A204.1 (cell line): ENCODE measurements at regions not wholly inside any gene's neighbourhood (a gene's known extent, or its start where the extent isn't known, plus 50 kb on each side); places are given as distances from the start of the nearest gene placed in this dataset.

ENCODE experiments used
- FAIRE-seq: peaks from 2 replicates; lab custom pipeline; 2012; peaks lifted over from hg19 to GRCh38; lab: Jason Lieb, UNC

GRCh38 chr12:91347481-91348214 is 165.0 kb upstream of the DCN start:
- FAIRE-seq, result no peak

- no peak for FAIRE-seq
Measured at GRCh38 chr12:91346827-91347226, 164.2 kb upstream of the DCN start.

GRCh38 chr12:91344408-91344807 is 161.8 kb upstream of the DCN start:
- no peak for FAIRE-seq

GRCh38 chr12:91343010-91343409 is 160.4 kb upstream of the DCN start:
- FAIRE-seq, result no peak

- no peak for FAIRE-seq
Measured at GRCh38 chr12:91339106-91339505, 156.5 kb upstream of the DCN start.

GRCh38 chr12:91335699-91336098 is 153.1 kb upstream of the DCN start:
- FAIRE-seq, result no peak

GRCh38 chr12:91333966-91334365 is 151.3 kb upstream of the DCN start:
- FAIRE-seq, result no peak

- FAIRE-seq, result no peak
Measured at GRCh38 chr12:91332302-91332701, 149.7 kb upstream of the DCN start.

GRCh38 chr12:91331371-91331770 is 148.8 kb upstream of the DCN start:
- FAIRE-seq, result no peak

GRCh38 chr12:91328451-91328850 is 145.8 kb upstream of the DCN start:
- no peak for FAIRE-seq

- FAIRE-seq, result no peak
Measured at GRCh38 chr12:91327889-91328288, 145.3 kb upstream of the DCN start.

GRCh38 chr12:91327131-91327530 is 144.5 kb upstream of the DCN start:
- FAIRE-seq, result no peak

GRCh38 chr12:91326058-91327027 is 143.7 kb upstream of the DCN start:
- peak; percentile 90 for FAIRE-seq

- FAIRE-seq, result no peak
Measured at GRCh38 chr12:91320999-91321398, 138.4 kb upstream of the DCN start.

- FAIRE-seq, result no peak
Measured at GRCh38 chr12:91319071-91319760, 136.6 kb upstream of the DCN start.

GRCh38 chr12:91317306-91317705 is 134.7 kb upstream of the DCN start:
- FAIRE-seq, result no peak

- no peak for FAIRE-seq
Measured at GRCh38 chr12:91316907-91317269, 134.3 kb upstream of the DCN start.

GRCh38 chr12:91316161-91316906 is 133.7 kb upstream of the DCN start:
- no peak for FAIRE-seq

- no peak for FAIRE-seq
Measured at GRCh38 chr12:91311081-91311480, 128.5 kb upstream of the DCN start.

- FAIRE-seq, result no peak
Measured at GRCh38 chr12:91309450-91309849, 126.8 kb upstream of the DCN start.

- FAIRE-seq, result no peak
Measured at GRCh38 chr12:91307957-91308670, 125.5 kb upstream of the DCN start.

GRCh38 chr12:91290354-91290753 is 107.7 kb upstream of the DCN start:
- FAIRE-seq, result no peak
